Muscle of leg (tissue), 3 donors: ENCODE measurements at regions not wholly inside any gene's neighbourhood (a gene's known extent, or its start where the extent isn't known, plus 50 kb on each side); places are given as distances from the start of the nearest gene placed in this dataset.
"Not testable (repeated sequence)": the region's sequence is repeated elsewhere in the genome, so short reads cannot be mapped to it uniquely, and the experiment has no call there.

Source experiments
- DNase-seq: peaks from one replicate; pipeline ENCODE4 v3.0.0; 2013
- H3K27ac ChIP-seq: one replicate; pipeline ENCODE4 v1.5.1; 2013; ENCODE audit warnings: mild to moderate bottlenecking, low read length, control low read depth
- H3K27me3 ChIP-seq: one replicate; pipeline ENCODE4 v1.6.1; 2013; ENCODE audit warnings: low read length; ENCODE audit not compliant: control insufficient read depth, insufficient read depth
- H3K36me3 ChIP-seq: one replicate; pipeline ENCODE4 v1.6.1; 2013; ENCODE audit warnings: low read length; ENCODE audit not compliant: control insufficient read depth, insufficient read depth
- H3K4me1 ChIP-seq: one replicate; pipeline ENCODE4 v1.6.1; 2013; ENCODE audit warnings: low read length; ENCODE audit not compliant: control insufficient read depth, insufficient read depth
- H3K4me3 ChIP-seq: one replicate; pipeline ENCODE4 v1.5.1; 2013; ENCODE audit warnings: low read length, control low read depth
- H3K9me3 ChIP-seq: replicated peaks from 2 replicates; pipeline ENCODE4 v1.6.1; 2013; ENCODE audit warnings: low read depth, low read length; ENCODE audit not compliant: control insufficient read depth
- WGBS: methylation state at CpG from one replicate; pipeline ENCODE4 v1.1.5; 2013; ENCODE audit warnings: missing lambda C conversion rate; ENCODE audit not compliant: insufficient coverage; 5-methylcytosine and 5-hydroxymethylcytosine counted together

DNA sequence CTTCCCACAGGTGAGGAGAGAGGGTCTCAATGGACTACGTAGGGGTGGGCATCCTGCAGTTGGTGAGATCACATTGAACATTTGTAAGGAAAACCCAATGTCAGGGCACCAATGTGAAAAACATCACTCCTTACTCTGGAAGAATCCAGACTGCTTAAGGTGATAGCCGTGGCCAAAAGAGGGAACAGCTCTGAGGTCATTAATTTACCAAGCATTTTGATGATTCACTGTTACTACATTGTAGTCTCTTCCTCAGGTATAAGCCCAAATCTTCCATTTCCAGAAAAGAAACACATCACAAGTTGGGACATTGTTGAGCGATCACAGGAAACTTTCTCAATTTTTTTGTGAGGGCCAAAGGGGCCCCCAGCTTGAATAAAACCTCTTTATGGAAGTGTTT lies 61.1 kb upstream of the SPTLC3 start:
- Histone ChIP-seq H3K9me3 (no peaks in the 10 kb centered on the region), H3K27me3 (no peaks in the 10 kb centered on the region), H3K36me3 (no peaks in the 10 kb centered on the region), H3K4me3 (no peak overlapping the region), H3K4me1 (no peaks in the 10 kb centered on the region), H3K27ac (no peak overlapping the region)
- no CpG with 5 or more reads among the region's 3 CpGs for WGBS
- DNase-seq, result no peak

DNA sequence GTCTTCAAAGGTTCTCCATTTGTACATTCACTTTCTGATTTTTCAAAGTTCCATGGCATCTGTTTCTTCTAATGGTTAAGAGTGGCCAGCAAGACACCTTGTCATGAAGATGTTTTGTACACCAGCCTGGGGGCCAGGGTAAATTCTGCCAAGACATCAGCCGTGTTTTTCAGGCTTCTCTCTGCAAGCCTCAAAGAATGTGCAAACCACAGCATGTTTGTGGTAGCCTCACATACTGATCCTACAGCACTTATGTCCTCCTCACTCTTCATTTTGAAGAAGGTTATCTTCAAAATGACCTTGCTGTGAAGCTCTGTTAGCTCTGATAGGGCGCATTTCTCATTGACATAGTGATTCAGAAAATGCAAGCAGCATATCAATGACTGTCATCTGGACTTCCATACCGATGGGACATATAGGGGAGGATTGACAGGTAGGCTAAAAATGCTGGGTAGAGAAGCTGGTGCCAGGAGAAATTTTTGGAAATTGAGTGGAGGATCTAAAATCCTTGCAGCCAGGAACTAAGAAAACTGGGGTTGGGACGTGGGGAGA lies 59.3 kb upstream of the SPTLC3 start:
- H3K27me3 ChIP-seq, result no peaks in the 10 kb centered on the region
- no peaks in the 10 kb centered on the region for H3K9me3 ChIP-seq
- no peak for DNase-seq
- no peaks in the 10 kb centered on the region for H3K4me1 ChIP-seq
- H3K36me3 ChIP-seq, result no peaks in the 10 kb centered on the region
- no peak overlapping the region for H3K4me3 ChIP-seq
- no peak overlapping the region for H3K27ac ChIP-seq
- 83% methylated on average over 4 of the region's 4 CpGs for WGBS

DNA sequence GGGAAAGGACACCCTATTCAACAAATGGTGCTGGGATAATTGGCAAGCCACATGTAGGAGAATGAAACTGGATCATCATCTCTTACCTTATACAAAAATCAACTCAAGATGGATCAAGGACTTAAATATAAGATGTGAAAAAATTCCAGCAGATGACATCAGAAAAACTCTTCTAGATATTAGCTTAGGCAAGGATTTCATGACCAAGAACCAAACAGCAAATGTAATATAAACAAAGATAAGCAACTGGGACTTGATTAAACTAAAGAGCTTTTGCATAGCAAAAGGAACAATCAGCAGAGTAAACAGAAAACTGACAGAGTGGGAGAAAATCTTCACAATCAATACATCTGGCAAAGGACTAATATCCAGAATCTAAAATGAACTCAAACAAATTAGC lies 54.5 kb upstream of the SPTLC3 start:
- H3K36me3 ChIP-seq, H3K27me3 ChIP-seq, H3K4me1 ChIP-seq, H3K27ac ChIP-seq, H3K9me3 ChIP-seq, DNase-seq, H3K4me3 ChIP-seq: not testable (repeated sequence)

DNA sequence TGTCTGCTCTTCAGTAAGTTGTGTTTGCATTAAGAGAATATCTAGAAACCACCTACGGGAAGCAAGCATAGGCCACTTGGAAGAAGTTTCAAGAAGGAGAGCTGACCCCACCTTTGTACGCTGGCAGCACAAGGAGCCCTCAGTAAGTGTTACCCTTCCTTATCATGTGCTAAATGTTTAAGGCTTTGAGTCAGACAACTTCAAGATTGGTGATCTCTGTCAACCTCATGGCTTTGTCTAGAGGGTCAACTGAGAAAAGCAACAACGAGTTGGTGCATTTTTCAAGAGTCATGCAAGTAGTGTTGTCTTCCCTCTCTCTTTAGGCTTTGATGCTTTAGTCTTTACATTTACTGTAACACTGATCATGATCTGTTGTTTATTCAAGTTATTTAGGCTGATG lies 53.2 kb upstream of the SPTLC3 start:
- WGBS, result no CpG with 5 or more reads among the region's 3 CpGs

DNA sequence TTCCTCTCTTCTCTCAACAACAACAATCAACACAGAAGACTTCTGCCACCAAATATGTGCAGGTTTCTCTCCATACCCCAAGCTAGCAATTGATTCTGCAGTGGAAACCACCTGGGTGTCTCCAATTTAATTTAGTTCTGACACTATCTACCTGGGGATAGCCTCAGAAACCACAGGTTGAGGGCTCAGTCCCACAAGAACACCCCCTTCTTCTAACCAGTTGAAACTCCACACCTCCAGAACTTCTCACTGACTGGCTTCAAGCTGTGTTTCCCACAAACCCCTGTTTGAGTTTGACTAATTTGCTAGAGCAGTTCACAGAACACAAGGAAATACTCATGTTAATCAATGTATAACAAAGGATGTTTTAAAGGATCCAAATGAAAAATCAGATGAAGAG lies 52.5 kb upstream of the SPTLC3 start:
- no peaks in the 10 kb centered on the region for H3K36me3 ChIP-seq
- DNase-seq, result no peak
- H3K4me1 ChIP-seq, result no peaks in the 10 kb centered on the region
- no peak overlapping the region for H3K27ac ChIP-seq
- H3K9me3 ChIP-seq, result no peaks in the 10 kb centered on the region
- H3K27me3 ChIP-seq, result no peaks in the 10 kb centered on the region
- no peak overlapping the region for H3K4me3 ChIP-seq

More for the DNA sequence above, 53.2 kb upstream of the SPTLC3 start:
- no peak for DNase-seq
- Histone ChIP-seq H3K27ac (no peak overlapping the region), H3K9me3 (no peaks in the 10 kb centered on the region), H3K36me3 (no peaks in the 10 kb centered on the region), H3K4me1 (no peaks in the 10 kb centered on the region), H3K27me3 (no peaks in the 10 kb centered on the region), H3K4me3 (no peak overlapping the region)

DNA sequence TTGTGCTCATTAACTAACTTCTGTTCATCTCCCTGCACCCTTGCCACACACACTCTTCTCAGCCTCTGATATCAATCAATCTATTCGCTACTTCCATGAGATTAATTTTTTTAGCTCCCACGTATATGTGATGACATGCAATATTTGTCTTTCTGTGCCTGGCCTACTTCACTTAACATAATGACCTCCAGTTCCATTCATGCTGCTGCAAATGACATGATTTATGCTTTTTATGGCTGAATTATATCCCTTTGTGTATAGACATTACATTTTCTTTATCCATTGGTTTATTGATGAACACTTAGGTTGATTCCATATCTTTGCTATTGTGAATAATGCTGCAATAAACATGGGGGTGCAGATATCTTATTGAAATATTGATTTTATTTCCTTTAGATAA lies 50.8 kb upstream of the SPTLC3 start:
- no peaks in the 10 kb centered on the region for H3K36me3 ChIP-seq
- H3K4me3 ChIP-seq, result no peak overlapping the region
- H3K9me3 ChIP-seq, result no peaks in the 10 kb centered on the region
- H3K27ac ChIP-seq, result no peak overlapping the region
- no peak for DNase-seq
- H3K27me3 ChIP-seq, result no peaks in the 10 kb centered on the region
- no peaks in the 10 kb centered on the region for H3K4me1 ChIP-seq
- WGBS, result 80% methylated on average over 1 of the region's 2 CpGs
